ENCODE measurements at regions not wholly inside any gene's neighbourhood (a gene's known extent, or its start where the extent isn't known, plus 50 kb on each side); places are given as distances from the start of the nearest gene placed in this dataset.

DNA sequence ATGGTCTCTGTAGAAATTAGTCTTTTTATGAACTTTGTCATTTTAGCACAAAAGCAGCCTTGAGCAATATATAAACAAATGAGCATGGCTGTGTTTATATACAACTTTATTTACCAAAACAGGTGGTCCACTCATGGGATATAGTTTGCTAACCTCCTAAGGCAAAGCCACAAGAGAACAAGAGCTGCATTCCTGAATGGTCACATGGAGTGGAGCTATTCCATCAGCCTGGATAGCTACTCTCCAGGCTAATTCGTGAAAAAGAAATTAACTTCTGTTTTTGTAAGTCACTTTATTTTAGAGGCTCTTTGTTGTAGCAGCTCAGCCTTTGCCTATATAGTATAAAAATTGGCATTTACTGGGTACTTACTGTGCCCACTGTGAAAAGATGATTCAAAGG, 163.3 kb upstream of the FAM78B start:
- H3K27ac ChIP-seq = no peak overlapping the region
- no peaks in the 10 kb centered on the region for H3K36me3 ChIP-seq
- TF ChIP-seq, protein P1, sequence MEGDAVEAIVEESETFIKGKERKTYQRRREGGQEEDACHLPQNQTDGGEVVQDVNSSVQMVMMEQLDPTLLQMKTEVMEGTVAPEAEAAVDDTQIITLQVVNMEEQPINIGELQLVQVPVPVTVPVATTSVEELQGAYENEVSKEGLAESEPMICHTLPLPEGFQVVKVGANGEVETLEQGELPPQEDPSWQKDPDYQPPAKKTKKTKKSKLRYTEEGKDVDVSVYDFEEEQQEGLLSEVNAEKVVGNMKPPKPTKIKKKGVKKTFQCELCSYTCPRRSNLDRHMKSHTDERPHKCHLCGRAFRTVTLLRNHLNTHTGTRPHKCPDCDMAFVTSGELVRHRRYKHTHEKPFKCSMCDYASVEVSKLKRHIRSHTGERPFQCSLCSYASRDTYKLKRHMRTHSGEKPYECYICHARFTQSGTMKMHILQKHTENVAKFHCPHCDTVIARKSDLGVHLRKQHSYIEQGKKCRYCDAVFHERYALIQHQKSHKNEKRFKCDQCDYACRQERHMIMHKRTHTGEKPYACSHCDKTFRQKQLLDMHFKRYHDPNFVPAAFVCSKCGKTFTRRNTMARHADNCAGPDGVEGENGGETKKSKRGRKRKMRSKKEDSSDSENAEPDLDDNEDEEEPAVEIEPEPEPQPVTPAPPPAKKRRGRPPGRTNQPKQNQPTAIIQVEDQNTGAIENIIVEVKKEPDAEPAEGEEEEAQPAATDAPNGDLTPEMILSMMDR (IDR thresholded peaks at IDR 0.05) = no peak
- no peaks in the 10 kb centered on the region for H3K27me3 ChIP-seq
- H3K4me1 ChIP-seq (ENCODE audit: control insufficient read depth in 1 of 2, insufficient read depth in 1 of 2, low read depth in 1 of 2, low read length in 1 of 2) = no peaks in the 10 kb centered on the region
- H3K9me3 ChIP-seq = no peaks in the 10 kb centered on the region
- no peak overlapping the region for H3K4me3 ChIP-seq (ENCODE audit: low read depth in 1 of 2, low read length in 1 of 2)

GRCh38 chr1:166338105-166338504, 171.3 kb upstream of the FAM78B start:
- Histone ChIP-seq H3K27me3 (no peaks in the 10 kb centered on the region), H3K4me3 (ENCODE audit: low read depth in 1 of 2, low read length in 1 of 2) (no peak overlapping the region), H3K27ac (no peak overlapping the region), H3K9me3 (no peaks in the 10 kb centered on the region), H3K36me3 (no peaks in the 10 kb centered on the region), H3K4me1 (ENCODE audit: control insufficient read depth in 1 of 2, insufficient read depth in 1 of 2, low read depth in 1 of 2, low read length in 1 of 2) (no peaks in the 10 kb centered on the region)
- TF ChIP-seq, protein P1 (IDR thresholded peaks at IDR 0.05) = no peak

DNA sequence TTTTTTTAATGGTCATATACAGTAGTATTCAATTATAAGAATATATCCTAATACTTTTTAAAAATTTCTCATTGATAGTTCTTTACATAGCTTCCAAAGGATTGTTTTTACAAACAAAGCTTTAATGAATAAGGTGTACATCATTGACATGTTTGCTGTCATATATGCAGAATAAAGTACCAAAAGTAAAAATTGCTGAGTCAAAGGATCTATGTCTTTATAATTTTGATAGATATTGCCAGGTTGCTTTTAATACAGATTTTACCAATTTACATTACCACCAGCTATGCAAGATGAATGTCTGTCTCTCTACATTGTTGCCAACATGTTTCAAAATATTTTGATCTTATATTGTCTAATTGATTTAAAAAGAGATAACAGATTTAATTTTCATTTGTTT, 173.9 kb upstream of the FAM78B start:
- Histone ChIP-seq H3K4me3 (ENCODE audit: low read depth in 1 of 2, low read length in 1 of 2) (no peak overlapping the region), H3K27ac (no peak overlapping the region), H3K9me3 (no peaks in the 10 kb centered on the region), H3K4me1 (ENCODE audit: control insufficient read depth in 1 of 2, insufficient read depth in 1 of 2, low read depth in 1 of 2, low read length in 1 of 2) (no peaks in the 10 kb centered on the region), H3K36me3 (no peaks in the 10 kb centered on the region), H3K27me3 (no peaks in the 10 kb centered on the region)
- TF ChIP-seq, protein P1 (IDR thresholded peaks at IDR 0.05) = no peak

DNA sequence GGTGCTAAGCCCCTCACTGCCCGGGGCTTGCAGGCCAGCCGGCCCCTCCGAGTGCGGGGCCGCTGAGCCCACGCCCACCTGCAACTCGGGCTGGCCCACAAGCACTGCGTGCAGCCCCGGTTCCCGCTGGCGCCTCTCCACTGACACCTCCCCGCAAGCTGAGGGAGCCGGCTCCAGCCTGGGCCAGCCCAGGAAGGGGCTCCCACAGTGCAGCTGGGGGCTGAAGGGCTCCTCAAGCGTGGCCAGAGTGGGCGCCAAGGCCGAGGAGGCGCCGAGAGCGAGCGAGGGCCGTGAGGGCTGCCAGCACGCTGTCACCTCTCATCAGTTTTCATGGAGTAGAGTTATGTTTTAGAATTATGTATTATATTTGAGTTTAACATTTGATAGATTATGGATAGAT, 176.5 kb upstream of the FAM78B start:
- Histone ChIP-seq H3K9me3 (no peaks in the 10 kb centered on the region), H3K4me1 (ENCODE audit: control insufficient read depth in 1 of 2, insufficient read depth in 1 of 2, low read depth in 1 of 2, low read length in 1 of 2) (no peaks in the 10 kb centered on the region), H3K27ac (no peak overlapping the region), H3K27me3 (no peaks in the 10 kb centered on the region), H3K4me3 (ENCODE audit: low read depth in 1 of 2, low read length in 1 of 2) (no peak overlapping the region), H3K36me3 (no peaks in the 10 kb centered on the region)
- TF ChIP-seq, protein P1 (IDR thresholded peaks at IDR 0.05) = no peak

DNA sequence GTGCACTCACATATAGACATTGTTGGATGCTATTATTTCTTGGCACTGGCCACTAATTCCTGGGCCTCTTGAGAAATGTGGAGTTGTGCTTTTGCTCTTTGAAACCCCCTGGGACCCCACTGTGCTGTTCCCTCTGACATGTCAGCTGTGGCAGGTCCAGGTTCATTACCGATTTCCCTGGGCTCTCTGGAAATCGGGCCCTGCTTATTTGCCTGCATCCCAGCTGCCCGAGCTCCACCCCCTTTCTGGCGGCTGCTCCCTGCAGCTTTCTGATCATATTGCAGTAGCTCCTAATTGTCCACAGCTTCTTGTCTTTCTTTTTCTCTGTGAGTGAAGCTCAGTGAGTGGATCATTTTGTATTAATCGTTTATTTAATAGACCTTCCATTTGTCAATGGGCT, 183.7 kb upstream of the FAM78B start:
- no peaks in the 10 kb centered on the region for H3K4me1 ChIP-seq (ENCODE audit: control insufficient read depth in 1 of 2, insufficient read depth in 1 of 2, low read depth in 1 of 2, low read length in 1 of 2)
- no peak overlapping the region for H3K4me3 ChIP-seq (ENCODE audit: low read depth in 1 of 2, low read length in 1 of 2)
- no peaks in the 10 kb centered on the region for H3K9me3 ChIP-seq
- no peak overlapping the region for H3K27ac ChIP-seq
- TF ChIP-seq, protein P1 (IDR thresholded peaks at IDR 0.05) = no peak
- H3K36me3 ChIP-seq = no peaks in the 10 kb centered on the region
- no peaks in the 10 kb centered on the region for H3K27me3 ChIP-seq

DNA sequence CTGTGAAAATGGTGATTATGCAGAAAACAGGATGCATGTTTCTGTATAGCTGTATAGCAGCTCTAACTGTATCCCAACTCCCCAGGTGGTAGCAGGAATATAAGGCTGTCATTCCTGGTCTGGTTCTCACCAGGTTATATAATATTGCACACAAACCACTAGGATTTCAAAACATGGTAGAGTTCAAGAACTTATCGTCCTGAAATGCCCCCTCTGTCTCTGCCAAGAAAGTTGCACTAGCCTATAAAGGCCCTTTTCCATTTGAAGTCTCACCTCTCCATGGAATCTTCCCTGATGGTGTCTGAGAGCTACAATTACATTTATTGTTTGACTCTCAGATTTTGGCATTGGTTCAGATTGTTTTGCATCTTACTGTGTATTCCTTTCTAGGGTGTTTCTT, 184.9 kb upstream of the FAM78B start:
- Histone ChIP-seq H3K4me1 (ENCODE audit: control insufficient read depth in 1 of 2, insufficient read depth in 1 of 2, low read depth in 1 of 2, low read length in 1 of 2) (no peaks in the 10 kb centered on the region), H3K27me3 (no peaks in the 10 kb centered on the region), H3K4me3 (ENCODE audit: low read depth in 1 of 2, low read length in 1 of 2) (no peak overlapping the region), H3K27ac (no peak overlapping the region), H3K36me3 (no peaks in the 10 kb centered on the region), H3K9me3 (no peaks in the 10 kb centered on the region)
- TF ChIP-seq, protein P1 (IDR thresholded peaks at IDR 0.05) = no peak

All from neutrophil (primary cell).